ENCODE measurements at regions not wholly inside any gene's neighbourhood (a gene's known extent, or its start where the extent isn't known, plus 50 kb on each side); places are given as distances from the start of the nearest gene placed in this dataset.

DNA sequence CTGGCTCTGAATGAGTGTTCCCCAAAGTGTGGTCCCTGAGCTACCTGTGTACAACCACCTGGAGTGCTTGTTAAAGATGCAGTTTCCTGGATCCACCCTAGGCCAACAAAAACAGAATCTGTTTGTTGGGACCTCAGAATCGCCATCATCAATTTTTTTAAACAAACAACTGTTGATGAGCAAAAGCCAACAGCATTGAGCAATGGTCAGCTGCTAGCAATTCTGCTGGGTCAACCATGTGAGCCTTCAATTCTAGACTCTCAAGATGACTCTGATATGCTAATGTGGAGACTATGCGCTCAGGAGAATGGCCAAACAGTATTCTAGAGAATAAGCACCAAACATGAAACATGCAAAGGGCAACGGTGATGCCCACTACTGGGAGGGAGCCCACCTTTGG is 64.4 kb upstream of the IYD start:
- TF ChIP-seq SMAD1 (CRISPR knock-in tag; IDR thresholded peaks at IDR 0.05; ENCODE audit: borderline replicate concordance, low read depth): no peak
- TF ChIP-seq, protein P1, sequence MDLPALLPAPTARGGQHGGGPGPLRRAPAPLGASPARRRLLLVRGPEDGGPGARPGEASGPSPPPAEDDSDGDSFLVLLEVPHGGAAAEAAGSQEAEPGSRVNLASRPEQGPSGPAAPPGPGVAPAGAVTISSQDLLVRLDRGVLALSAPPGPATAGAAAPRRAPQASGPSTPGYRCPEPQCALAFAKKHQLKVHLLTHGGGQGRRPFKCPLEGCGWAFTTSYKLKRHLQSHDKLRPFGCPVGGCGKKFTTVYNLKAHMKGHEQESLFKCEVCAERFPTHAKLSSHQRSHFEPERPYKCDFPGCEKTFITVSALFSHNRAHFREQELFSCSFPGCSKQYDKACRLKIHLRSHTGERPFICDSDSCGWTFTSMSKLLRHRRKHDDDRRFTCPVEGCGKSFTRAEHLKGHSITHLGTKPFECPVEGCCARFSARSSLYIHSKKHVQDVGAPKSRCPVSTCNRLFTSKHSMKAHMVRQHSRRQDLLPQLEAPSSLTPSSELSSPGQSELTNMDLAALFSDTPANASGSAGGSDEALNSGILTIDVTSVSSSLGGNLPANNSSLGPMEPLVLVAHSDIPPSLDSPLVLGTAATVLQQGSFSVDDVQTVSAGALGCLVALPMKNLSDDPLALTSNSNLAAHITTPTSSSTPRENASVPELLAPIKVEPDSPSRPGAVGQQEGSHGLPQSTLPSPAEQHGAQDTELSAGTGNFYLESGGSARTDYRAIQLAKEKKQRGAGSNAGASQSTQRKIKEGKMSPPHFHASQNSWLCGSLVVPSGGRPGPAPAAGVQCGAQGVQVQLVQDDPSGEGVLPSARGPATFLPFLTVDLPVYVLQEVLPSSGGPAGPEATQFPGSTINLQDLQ (CRISPR knock-in tag; IDR thresholded peaks at IDR 0.05): no peak
- no peak for TF ChIP-seq CSRNP2 (CRISPR knock-in tag; conservative IDR thresholded peaks at IDR 0.05; ENCODE audit: low read depth)
- TF ChIP-seq ZNF724P (CRISPR knock-in tag; IDR thresholded peaks at IDR 0.05; ENCODE audit: borderline replicate concordance): no peak
- no peak for TF ChIP-seq GTF3A (CRISPR knock-in tag; conservative IDR thresholded peaks at IDR 0.05)
- TF ChIP-seq, protein P2, sequence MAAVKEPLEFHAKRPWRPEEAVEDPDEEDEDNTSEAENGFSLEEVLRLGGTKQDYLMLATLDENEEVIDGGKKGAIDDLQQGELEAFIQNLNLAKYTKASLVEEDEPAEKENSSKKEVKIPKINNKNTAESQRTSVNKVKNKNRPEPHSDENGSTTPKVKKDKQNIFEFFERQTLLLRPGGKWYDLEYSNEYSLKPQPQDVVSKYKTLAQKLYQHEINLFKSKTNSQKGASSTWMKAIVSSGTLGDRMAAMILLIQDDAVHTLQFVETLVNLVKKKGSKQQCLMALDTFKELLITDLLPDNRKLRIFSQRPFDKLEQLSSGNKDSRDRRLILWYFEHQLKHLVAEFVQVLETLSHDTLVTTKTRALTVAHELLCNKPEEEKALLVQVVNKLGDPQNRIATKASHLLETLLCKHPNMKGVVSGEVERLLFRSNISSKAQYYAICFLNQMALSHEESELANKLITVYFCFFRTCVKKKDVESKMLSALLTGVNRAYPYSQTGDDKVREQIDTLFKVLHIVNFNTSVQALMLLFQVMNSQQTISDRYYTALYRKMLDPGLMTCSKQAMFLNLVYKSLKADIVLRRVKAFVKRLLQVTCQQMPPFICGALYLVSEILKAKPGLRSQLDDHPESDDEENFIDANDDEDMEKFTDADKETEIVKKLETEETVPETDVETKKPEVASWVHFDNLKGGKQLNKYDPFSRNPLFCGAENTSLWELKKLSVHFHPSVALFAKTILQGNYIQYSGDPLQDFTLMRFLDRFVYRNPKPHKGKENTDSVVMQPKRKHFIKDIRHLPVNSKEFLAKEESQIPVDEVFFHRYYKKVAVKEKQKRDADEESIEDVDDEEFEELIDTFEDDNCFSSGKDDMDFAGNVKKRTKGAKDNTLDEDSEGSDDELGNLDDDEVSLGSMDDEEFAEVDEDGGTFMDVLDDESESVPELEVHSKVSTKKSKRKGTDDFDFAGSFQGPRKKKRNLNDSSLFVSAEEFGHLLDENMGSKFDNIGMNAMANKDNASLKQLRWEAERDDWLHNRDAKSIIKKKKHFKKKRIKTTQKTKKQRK (IDR thresholded peaks at IDR 0.05; ENCODE audit: low read length): no peak
- TF ChIP-seq ZNF263 (CRISPR knock-in tag; IDR thresholded peaks at IDR 0.05): no peak
- TF ChIP-seq, protein P3, sequence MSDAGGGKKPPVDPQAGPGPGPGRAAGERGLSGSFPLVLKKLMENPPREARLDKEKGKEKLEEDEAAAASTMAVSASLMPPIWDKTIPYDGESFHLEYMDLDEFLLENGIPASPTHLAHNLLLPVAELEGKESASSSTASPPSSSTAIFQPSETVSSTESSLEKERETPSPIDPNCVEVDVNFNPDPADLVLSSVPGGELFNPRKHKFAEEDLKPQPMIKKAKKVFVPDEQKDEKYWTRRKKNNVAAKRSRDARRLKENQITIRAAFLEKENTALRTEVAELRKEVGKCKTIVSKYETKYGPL (CRISPR knock-in tag; IDR thresholded peaks at IDR 0.05): no peak
- no peak for TF ChIP-seq STAG1 (CRISPR knock-in tag; IDR thresholded peaks at IDR 0.05)
- Histone ChIP-seq H3K36me3 (replicated peaks in 1 of 2; ENCODE audit: control insufficient read depth in 1 of 2, insufficient read depth in 2 of 2, low read length in 2 of 2) (no peaks in the 10 kb centered on the region), H3K9me3 (ENCODE audit: low read length) (no peaks in the 10 kb centered on the region), H3K79me2 (ENCODE audit: insufficient read depth, low read length) (no peaks in the 10 kb centered on the region), H3K27me3 (ENCODE audit: control insufficient read depth in 1 of 2, insufficient read depth in 2 of 2, low read length in 2 of 2) (peaks cover 5 to 23% of the 10 kb centered on the region in 2 experiments; a peak in 2 of 5 replicates), H3K4me1 (ENCODE audit: insufficient read depth, low read length) (no peaks in the 10 kb centered on the region), H3K4me2 (ENCODE audit: low read depth, low read length) (no peak overlapping the region), H3K9ac (ENCODE audit: insufficient read depth, low read depth, low read length) (no peak overlapping the region), H3K27ac (ENCODE audit: extremely low read length, insufficient read depth, low read length) (no peak overlapping the region), H2AFZ (ENCODE audit: low read length) (no peak overlapping the region), H4K20me1 (ENCODE audit: insufficient read depth, low read length) (no peaks in the 10 kb centered on the region), H3K4me3 (replicated peaks in 1 of 3; ENCODE audit: insufficient read depth in 1 of 3, low read depth in 2 of 3, low read length in 3 of 3) (no peak overlapping the region)
- CTCF ChIA-PET (ENCODE audit: low intra/inter-chr PET ratio, low total read pairs): no interaction called here
- in situ Hi-C loops (cut with HindIII; ENCODE audit: extremely low pct_ligation_motif_present, low pct_unique_long_range_greater_than_20kb): no loop called here
- WGBS (ENCODE audit: low lambda C conversion rate): 33% methylated on average over 3 of the region's 3 CpGs
- DNase-seq (ENCODE audit: low spot score): no peak
- BruUV-seq (replicated peaks): no TSS peak
- intact Hi-C loops (cut with micrococcal nuclease; ENCODE audit: unreplicated experiment): no loop called here
- no peak for FAIRE-seq
- no peak for ATAC-seq
- POLR2A ChIA-PET: no interaction called here
